ENCODE measurements at regions not wholly inside any gene's neighbourhood (a gene's known extent, or its start where the extent isn't known, plus 50 kb on each side); places are given as distances from the start of the nearest gene placed in this dataset.
"Not testable (repeated sequence)": the region's sequence is repeated elsewhere in the genome, so short reads cannot be mapped to it uniquely, and the experiment has no call there.

DNA sequence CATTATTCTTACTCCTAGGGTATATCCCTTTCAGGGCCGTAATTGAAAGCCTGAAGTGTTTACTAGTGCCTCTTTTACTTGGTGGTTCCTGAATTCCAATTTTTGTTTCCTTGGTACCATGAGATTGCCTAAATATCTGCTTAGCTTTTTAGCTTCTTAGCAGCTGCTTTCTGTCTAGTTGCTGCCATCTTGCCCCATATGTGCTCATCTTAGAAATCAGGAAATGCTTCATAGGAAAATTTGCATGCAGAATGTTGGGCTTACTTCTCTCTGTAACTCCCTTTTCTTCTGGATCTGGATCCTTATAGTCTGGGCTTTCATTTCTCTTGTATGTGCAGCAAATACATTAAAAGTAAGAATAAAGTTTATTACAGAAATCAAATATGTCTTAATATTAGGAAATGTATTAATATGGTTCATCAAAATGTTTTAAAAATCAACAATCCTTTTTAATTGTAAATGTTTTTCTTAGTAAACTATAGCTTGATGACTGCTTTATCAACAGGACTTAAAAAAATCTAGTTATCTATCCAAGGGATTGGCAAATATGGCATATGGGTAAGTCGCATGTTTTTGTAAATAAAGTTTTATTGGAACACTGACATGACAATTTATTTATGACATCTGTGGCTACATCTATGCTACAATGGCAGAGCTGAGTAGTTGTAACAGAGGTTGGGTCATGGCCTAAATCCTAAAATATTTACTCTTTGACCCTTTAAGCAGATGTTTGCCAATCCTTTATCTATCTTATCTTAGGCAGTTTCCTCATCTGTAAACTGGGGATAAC is 73.5 kb upstream of the CDK6 start:
- no peak for DNase-seq

DNA sequence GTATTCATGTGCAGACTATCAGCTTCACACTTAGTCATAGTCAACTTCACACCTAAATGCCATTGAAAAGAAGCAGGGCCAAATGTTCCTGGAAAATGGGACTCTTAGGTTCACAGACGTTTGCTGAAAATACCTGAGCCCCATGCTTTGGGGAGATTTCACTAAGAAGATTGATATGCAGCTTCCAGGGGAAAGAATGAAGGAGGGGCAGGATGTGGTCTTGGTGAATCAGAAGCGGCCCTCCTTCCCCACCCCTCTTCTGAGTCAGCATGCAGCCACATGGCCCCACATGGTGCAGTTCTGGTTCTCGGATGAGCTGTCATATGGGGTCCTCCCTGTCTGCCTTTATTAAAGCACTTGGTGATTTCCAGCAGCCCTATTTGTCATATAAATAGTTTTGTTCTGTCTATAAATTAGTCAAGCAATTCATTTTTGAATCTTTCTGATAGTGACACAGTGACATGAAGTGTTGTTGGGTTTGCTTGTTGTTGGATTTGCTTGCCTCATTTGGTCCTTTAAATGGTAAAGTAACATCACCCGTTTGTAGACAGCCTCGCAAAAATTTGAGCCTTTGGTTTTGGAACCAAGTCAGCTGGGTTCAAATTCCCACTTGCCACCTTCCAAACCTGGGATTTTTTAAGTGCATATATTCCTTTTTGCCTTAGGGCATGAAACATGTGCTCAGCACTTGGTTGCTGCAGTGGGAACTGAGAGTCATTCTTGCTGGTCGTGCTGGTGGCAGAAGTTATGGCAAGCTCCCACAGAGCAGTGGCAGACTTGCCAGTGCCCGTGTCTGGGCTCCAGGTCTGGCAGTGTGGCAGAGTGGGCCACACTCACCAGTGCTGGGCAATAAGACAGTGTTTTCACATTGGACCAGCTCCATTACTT is 68.1 kb upstream of the CDK6 start:
- DNase-seq: peak; percentile 99

DNA sequence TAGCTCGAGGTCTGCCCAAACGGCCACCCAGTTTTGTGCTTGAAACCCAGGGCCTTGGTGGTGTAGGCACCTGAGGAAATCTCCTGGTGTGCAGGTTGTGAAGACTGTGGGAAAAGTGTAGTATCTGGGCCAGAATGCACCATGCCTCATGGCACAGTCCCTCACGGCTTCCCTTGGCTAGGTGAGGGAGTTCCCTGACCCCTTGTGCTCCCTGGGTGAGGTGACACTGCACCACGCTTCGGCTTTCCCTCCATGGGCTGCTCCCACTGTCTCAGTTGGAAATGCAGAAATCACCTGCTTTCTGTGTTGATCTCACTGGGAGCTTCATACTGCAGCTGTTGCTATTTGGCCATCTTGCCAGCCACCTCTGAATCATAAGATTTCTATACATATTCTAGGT is 62.4 kb upstream of the CDK6 start:
- DNase-seq: no peak

DNA sequence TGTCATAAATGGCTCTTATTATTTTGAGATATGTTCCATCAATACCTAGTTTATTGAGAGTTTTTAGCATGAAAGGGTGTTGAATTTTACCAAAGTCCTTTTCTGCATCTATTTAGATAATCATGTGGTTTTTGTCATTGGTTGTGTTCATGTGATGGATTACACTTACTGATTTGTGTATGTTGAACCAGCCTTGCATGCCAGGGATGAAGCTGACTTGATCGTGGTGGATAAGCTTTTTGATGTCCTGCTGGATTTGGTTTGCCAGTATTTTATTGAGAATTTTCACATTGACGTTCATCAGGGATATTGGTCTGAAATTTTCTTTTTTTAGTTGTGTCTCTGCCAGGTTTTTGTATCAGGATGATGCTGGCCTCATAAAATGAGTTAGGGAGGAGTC is 58.5 kb upstream of the CDK6 start:
- not testable (repeated sequence) for DNase-seq

DNA sequence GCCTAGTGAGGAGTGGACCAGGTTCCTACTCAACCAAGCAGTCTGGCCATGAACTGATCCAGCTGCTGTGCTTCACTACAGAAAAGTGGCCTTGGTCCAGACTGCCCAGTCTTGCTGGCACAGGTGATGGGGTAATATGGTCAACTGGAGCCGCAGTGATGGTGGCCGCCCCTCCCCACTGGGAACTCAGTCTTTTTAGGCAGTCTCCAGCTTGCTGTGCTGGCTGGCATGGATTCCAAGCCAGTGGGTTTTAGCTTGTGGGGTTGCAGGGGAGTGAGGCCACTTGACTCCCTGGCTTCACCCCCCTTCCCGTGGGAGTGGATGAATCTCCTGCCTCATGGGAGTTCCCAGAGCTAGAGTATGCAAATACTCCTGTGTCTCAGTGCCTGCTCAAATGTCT is 52.7 kb upstream of the CDK6 start:
- DNase-seq: no peak
